ENCODE measurements at regions not wholly inside any gene's neighbourhood (a gene's known extent, or its start where the extent isn't known, plus 50 kb on each side); places are given as distances from the start of the nearest gene placed in this dataset.

DNA sequence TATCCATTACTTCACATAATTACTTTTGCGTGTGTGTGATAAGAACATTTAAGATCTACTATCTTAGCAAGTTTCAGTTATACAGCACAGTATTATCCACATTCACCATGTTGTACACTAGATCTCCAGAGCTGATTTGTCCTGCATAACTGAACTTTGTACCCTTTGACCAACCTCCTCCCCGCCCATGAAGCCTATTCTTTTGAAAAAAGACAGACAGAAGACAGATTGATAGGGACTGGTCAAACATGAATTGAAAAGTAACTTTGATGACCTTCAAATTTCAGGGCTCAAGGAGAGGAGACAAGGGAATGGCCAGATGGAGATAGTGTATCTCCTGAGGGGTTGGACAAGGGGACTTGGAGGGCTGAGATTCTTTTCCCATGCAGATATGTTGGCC is 96.3 kb downstream of the CMC2 start:
- TF ChIP-seq, protein P1, sequence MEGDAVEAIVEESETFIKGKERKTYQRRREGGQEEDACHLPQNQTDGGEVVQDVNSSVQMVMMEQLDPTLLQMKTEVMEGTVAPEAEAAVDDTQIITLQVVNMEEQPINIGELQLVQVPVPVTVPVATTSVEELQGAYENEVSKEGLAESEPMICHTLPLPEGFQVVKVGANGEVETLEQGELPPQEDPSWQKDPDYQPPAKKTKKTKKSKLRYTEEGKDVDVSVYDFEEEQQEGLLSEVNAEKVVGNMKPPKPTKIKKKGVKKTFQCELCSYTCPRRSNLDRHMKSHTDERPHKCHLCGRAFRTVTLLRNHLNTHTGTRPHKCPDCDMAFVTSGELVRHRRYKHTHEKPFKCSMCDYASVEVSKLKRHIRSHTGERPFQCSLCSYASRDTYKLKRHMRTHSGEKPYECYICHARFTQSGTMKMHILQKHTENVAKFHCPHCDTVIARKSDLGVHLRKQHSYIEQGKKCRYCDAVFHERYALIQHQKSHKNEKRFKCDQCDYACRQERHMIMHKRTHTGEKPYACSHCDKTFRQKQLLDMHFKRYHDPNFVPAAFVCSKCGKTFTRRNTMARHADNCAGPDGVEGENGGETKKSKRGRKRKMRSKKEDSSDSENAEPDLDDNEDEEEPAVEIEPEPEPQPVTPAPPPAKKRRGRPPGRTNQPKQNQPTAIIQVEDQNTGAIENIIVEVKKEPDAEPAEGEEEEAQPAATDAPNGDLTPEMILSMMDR (IDR thresholded peaks at IDR 0.05), result no peak
- TF ChIP-seq EZH2phosphoT487 (IDR thresholded peaks at IDR 0.05), result no peak

All from neural progenitor cell (in vitro differentiated cells).